ENCODE measurements at regions not wholly inside any gene's neighbourhood (a gene's known extent, or its start where the extent isn't known, plus 50 kb on each side); places are given as distances from the start of the nearest gene placed in this dataset.

DNA sequence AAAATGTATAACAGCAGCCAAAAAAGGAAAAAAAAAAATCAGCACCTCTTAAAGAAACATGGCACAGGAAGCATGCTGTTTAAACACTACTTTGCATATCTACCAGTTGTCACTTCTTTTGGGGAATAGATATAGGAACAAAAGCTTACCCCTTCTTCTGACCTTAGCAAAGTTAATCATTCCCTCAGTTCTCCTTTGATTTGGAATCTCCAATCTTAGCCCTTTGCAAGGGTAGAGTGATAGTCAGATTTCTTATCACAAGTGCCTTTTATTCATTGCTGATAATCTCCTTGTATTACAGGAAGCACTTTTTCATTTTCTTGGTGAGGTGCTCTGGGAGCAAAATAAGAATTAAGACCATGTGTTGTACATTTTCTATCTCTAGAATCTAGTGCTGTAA is 1327.6 kb downstream of the OLFM4 start:
- H3K36me3 Mint-ChIP-seq (ENCODE audit: low read depth), result no peaks in the 10 kb centered on the region
- no peak for ATAC-seq
- TF ChIP-seq, protein P1, sequence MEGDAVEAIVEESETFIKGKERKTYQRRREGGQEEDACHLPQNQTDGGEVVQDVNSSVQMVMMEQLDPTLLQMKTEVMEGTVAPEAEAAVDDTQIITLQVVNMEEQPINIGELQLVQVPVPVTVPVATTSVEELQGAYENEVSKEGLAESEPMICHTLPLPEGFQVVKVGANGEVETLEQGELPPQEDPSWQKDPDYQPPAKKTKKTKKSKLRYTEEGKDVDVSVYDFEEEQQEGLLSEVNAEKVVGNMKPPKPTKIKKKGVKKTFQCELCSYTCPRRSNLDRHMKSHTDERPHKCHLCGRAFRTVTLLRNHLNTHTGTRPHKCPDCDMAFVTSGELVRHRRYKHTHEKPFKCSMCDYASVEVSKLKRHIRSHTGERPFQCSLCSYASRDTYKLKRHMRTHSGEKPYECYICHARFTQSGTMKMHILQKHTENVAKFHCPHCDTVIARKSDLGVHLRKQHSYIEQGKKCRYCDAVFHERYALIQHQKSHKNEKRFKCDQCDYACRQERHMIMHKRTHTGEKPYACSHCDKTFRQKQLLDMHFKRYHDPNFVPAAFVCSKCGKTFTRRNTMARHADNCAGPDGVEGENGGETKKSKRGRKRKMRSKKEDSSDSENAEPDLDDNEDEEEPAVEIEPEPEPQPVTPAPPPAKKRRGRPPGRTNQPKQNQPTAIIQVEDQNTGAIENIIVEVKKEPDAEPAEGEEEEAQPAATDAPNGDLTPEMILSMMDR (IDR thresholded peaks at IDR 0.05), result no peak
- no peaks in the 10 kb centered on the region for H3K4me1 Mint-ChIP-seq (ENCODE audit: low read depth)
- CTCF ChIA-PET, result no interaction called here
- intact Hi-C loops (cut with micrococcal nuclease), result no loop called here
- H3K27ac Mint-ChIP-seq, result no peak overlapping the region
- DNase-seq, result no peak
- POLR2A ChIA-PET, result no interaction called here
- no peaks in the 10 kb centered on the region for H3K27me3 Mint-ChIP-seq
- no peak overlapping the region for H3K4me3 Mint-ChIP-seq
- H3K9me3 Mint-ChIP-seq, result peaks cover 8% of the 10 kb centered on the region

- POLR2A ChIA-PET, result no interaction called here
- CTCF ChIA-PET, result no interaction called here
- TF ChIP-seq, protein P1 (IDR thresholded peaks at IDR 0.05), result no peak
These were observed 1328.2 kb downstream of the OLFM4 start for GRCh38 chr13:54356849-54357248.

GRCh38 chr13:54357284-54357933 is 1328.8 kb downstream of the OLFM4 start:
- TF ChIP-seq, protein P1 (IDR thresholded peaks at IDR 0.05), result no peak
- H3K36me3 Mint-ChIP-seq (ENCODE audit: low read depth), result no peaks in the 10 kb centered on the region
- DNase-seq, result no peak
- ChIA-PET POLR2A (no interaction called here), CTCF (no interaction called here)
- intact Hi-C loops (cut with micrococcal nuclease), result no loop called here
- H3K4me3 Mint-ChIP-seq, result no peak overlapping the region
- ATAC-seq, result no peak
- H3K4me1 Mint-ChIP-seq (ENCODE audit: low read depth), result no peaks in the 10 kb centered on the region
- H3K27ac Mint-ChIP-seq, result no peak overlapping the region
- H3K27me3 Mint-ChIP-seq, result no peaks in the 10 kb centered on the region
- H3K9me3 Mint-ChIP-seq, result peaks cover 8% of the 10 kb centered on the region

More at GRCh38 chr13:54356849-54357248, 1328.2 kb downstream of the OLFM4 start:
- Mint-ChIP-seq H3K9me3 (peaks cover 8% of the 10 kb centered on the region), H3K27me3 (no peaks in the 10 kb centered on the region), H3K4me3 (no peak overlapping the region), H3K27ac (no peak overlapping the region), H3K36me3 (ENCODE audit: low read depth) (no peaks in the 10 kb centered on the region), H3K4me1 (ENCODE audit: low read depth) (no peaks in the 10 kb centered on the region)
- DNase-seq (no peak), ATAC-seq (no peak)
- intact Hi-C loops (cut with micrococcal nuclease), result no loop called here

GRCh38 chr13:54361460-54361859 is 1332.8 kb downstream of the OLFM4 start:
- Mint-ChIP-seq H3K36me3 (ENCODE audit: low read depth) (no peaks in the 10 kb centered on the region), H3K9me3 (peaks cover 12% of the 10 kb centered on the region), H3K4me3 (no peak overlapping the region), H3K27ac (no peak overlapping the region), H3K4me1 (ENCODE audit: low read depth) (no peaks in the 10 kb centered on the region), H3K27me3 (no peaks in the 10 kb centered on the region)
- ATAC-seq (no peak), DNase-seq (no peak)
- POLR2A ChIA-PET, result no interaction called here
- TF ChIP-seq, protein P1 (IDR thresholded peaks at IDR 0.05), result no peak
- CTCF ChIA-PET, result no interaction called here
- intact Hi-C loops (cut with micrococcal nuclease), result no loop called here

DNA sequence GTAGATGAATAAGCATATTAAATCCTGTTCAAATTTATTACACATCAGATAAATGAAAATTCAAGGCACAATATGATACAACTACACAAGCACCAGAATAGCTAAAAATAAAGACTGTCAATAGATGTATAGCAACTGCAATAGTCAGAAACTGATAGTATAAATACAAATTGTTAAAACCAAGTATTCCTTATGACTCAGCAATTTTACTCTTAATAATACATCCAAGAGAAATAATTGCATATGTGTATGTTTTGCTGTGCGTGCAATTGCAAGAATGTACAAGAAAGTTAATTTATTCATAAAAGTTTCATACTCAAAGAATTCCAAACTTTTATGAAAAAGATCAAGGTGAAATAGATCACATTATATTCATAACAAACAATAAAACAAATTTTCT is 1338.1 kb downstream of the OLFM4 start:
- DNase-seq (no peak), ATAC-seq (no peak)
- TF ChIP-seq, protein P1 (IDR thresholded peaks at IDR 0.05), result no peak
- ChIA-PET POLR2A (no interaction called here), CTCF (no interaction called here)
- Mint-ChIP-seq H3K27me3 (no peaks in the 10 kb centered on the region), H3K4me3 (no peak overlapping the region), H3K27ac (no peak overlapping the region), H3K9me3 (peaks cover 9% of the 10 kb centered on the region), H3K4me1 (ENCODE audit: low read depth) (no peaks in the 10 kb centered on the region), H3K36me3 (ENCODE audit: low read depth) (no peaks in the 10 kb centered on the region)
- intact Hi-C loops (cut with micrococcal nuclease), result no loop called here
